Medulla oblongata (tissue), 1 donor: ENCODE measurements at regions not wholly inside any gene's neighbourhood (a gene's known extent, or its start where the extent isn't known, plus 50 kb on each side); places are given as distances from the start of the nearest gene placed in this dataset.

Experiments
- DNase-seq: peaks from one replicate; pipeline ENCODE4 v3.0.0-alpha.2; 2015; ENCODE audit errors: extremely low spot score

GRCh38 chr2:222797871-222798270 is 63.0 kb upstream of the ACSL3 start:
- no peak for DNase-seq

- no peak for DNase-seq
These were observed 62.3 kb upstream of the ACSL3 start for GRCh38 chr2:222798528-222798927.

GRCh38 chr2:222799262-222799918 is 61.4 kb upstream of the ACSL3 start:
- no peak for DNase-seq

- DNase-seq = no peak
These were observed 58.2 kb upstream of the ACSL3 start for GRCh38 chr2:222802514-222803196.

GRCh38 chr2:222804351-222804750 is 56.5 kb upstream of the ACSL3 start:
- no peak for DNase-seq

- no peak for DNase-seq
These were observed 55.1 kb upstream of the ACSL3 start for GRCh38 chr2:222805591-222806304.

GRCh38 chr2:222806526-222807137 is 54.2 kb upstream of the ACSL3 start:
- DNase-seq = no peak

GRCh38 chr2:222807431-222807830 is 53.4 kb upstream of the ACSL3 start:
- no peak for DNase-seq

- no peak for DNase-seq
These were observed 51.3 kb upstream of the ACSL3 start for GRCh38 chr2:222809582-222809981.

GRCh38 chr2:222810044-222810443 is 50.8 kb upstream of the ACSL3 start:
- DNase-seq = no peak
